ENCODE measurements at regions not wholly inside any gene's neighbourhood (a gene's known extent, or its start where the extent isn't known, plus 50 kb on each side); places are given as distances from the start of the nearest gene placed in this dataset.
A peak's percentile ranks its signal among the peaks of the same experiment; 100 is the strongest.

DNA sequence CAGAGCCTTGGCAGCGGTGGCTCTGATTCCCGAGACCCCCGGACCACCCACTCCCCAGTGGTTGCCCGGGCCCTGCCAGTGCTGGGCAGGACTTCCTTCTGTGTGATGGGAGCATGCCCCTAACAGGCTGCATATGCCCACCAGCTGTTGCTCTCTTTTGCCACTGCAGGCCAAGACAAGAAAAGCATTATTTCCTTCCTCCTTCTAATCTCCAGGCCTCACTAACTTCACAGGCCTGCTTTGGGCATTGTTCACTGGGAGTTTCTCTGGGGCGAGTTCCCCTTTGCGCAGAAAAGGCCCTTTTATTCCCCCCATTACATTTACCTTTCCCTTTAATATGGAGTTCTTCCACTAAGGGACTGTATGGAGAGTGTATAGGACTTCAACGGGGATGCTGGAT, 249.1 kb upstream of the SIX2 start:
- no peaks in the 10 kb centered on the region for H3K79me1 ChIP-seq (ENCODE audit: low read length)
- no CpG with 5 or more reads among the region's 7 CpGs for WGBS (ENCODE audit: extremely low coverage, insufficient coverage, insufficient read length)
- no peak overlapping the region for H4K91ac ChIP-seq (ENCODE audit: low read depth, low read length)
- H2BK120ac ChIP-seq (ENCODE audit: insufficient read depth, low read length, poor library complexity) = no peak overlapping the region
- no peak overlapping the region for H4K12ac ChIP-seq (ENCODE audit: low read depth, low read length)
- H3K27me3 ChIP-seq (ENCODE audit: insufficient read depth, low read length) = no peaks in the 10 kb centered on the region
- H3K18ac ChIP-seq (ENCODE audit: low read length) = no peak overlapping the region
- no peak overlapping the region for H2BK12ac ChIP-seq (ENCODE audit: low read length)
- no peak overlapping the region for H3K27ac ChIP-seq (ENCODE audit: low read depth, low read length)
- no peak overlapping the region for H3K4me2 ChIP-seq (ENCODE audit: low read length)
- DNase-seq = no peak
- H3K4me1 ChIP-seq (ENCODE audit: control insufficient read depth in 1 of 2, insufficient read depth in 2 of 2, low read length in 2 of 2) = peaks cover 7 to 23% of the 10 kb centered on the region in 2 experiments
- H2AFZ ChIP-seq (ENCODE audit: insufficient read depth, low read length, poor library complexity) = no peak overlapping the region
- no peak overlapping the region for H2BK5ac ChIP-seq (ENCODE audit: low read depth, low read length, poor library complexity)
- H3K36me3 ChIP-seq (ENCODE audit: control insufficient read depth in 1 of 2, insufficient read depth in 2 of 2, low read length in 2 of 2) = no peaks in the 10 kb centered on the region
- no peak overlapping the region for H3K4me3 ChIP-seq (ENCODE audit: low read depth, low read length)
- no peak overlapping the region for H4K8ac ChIP-seq (ENCODE audit: low read depth, low read length)
- no peak overlapping the region for H3K23ac ChIP-seq (ENCODE audit: low read length)
- peaks cover 2% of the 10 kb centered on the region for H3K9me3 ChIP-seq (ENCODE audit: insufficient read depth, low read depth, low read length)
- H2AK5ac ChIP-seq (ENCODE audit: low read length) = no peak overlapping the region
- no peak overlapping the region for H3K4ac ChIP-seq (ENCODE audit: low read depth, low read length)
- H3K14ac ChIP-seq (ENCODE audit: low read length) = no peak overlapping the region
- H3K9ac ChIP-seq (ENCODE audit: low read length) = no peak overlapping the region
- H3K79me2 ChIP-seq (ENCODE audit: control insufficient read depth, insufficient read depth, low read length, poor library complexity) = no peaks in the 10 kb centered on the region

DNA sequence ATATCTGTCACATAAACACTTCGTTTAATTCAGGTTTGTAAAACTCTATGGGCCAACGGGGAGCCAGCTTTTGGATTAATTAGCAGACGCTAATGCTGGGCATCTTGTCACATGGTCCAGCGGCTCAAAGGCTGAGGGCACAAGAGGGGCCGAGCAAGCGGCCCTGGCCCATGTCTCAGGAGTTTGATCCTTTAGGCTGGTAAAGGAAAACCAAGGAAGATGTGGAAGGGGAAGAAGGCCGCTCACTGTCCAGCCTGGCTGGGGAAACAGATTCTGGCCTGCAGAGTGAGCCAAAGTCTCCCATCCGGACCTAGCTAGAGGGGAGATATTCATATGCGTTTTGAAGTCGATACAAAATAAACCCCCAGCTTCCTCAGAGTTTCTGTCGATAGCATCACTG, 248.6 kb upstream of the SIX2 start:
- Histone ChIP-seq H3K4me3 (ENCODE audit: low read depth, low read length) (no peak overlapping the region), H3K23ac (ENCODE audit: low read length) (no peak overlapping the region), H3K18ac (ENCODE audit: low read length) (no peak overlapping the region), H3K27me3 (ENCODE audit: insufficient read depth, low read length) (no peaks in the 10 kb centered on the region), H3K14ac (ENCODE audit: low read length) (no peak overlapping the region), H3K79me2 (ENCODE audit: control insufficient read depth, insufficient read depth, low read length, poor library complexity) (no peaks in the 10 kb centered on the region), H3K9me3 (ENCODE audit: insufficient read depth, low read depth, low read length) (peaks cover 2% of the 10 kb centered on the region), H3K4me1 (ENCODE audit: control insufficient read depth in 1 of 2, insufficient read depth in 2 of 2, low read length in 2 of 2) (peaks cover 7 to 20% of the 10 kb centered on the region in 2 experiments), H3K4me2 (ENCODE audit: low read length) (no peak overlapping the region), H3K36me3 (ENCODE audit: control insufficient read depth in 1 of 2, insufficient read depth in 2 of 2, low read length in 2 of 2) (no peaks in the 10 kb centered on the region), H2AFZ (ENCODE audit: insufficient read depth, low read length, poor library complexity) (no peak overlapping the region), H4K12ac (ENCODE audit: low read depth, low read length) (no peak overlapping the region), H2BK5ac (ENCODE audit: low read depth, low read length, poor library complexity) (no peak overlapping the region), H2BK120ac (ENCODE audit: insufficient read depth, low read length, poor library complexity) (no peak overlapping the region), H4K8ac (ENCODE audit: low read depth, low read length) (no peak overlapping the region), H3K27ac (ENCODE audit: low read depth, low read length) (no peak overlapping the region), H4K91ac (ENCODE audit: low read depth, low read length) (no peak overlapping the region), H3K9ac (ENCODE audit: low read length) (no peak overlapping the region), H3K4ac (ENCODE audit: low read depth, low read length) (no peak overlapping the region), H2AK5ac (ENCODE audit: low read length) (no peak overlapping the region), H2BK12ac (ENCODE audit: low read length) (no peak overlapping the region), H3K79me1 (ENCODE audit: low read length) (no peaks in the 10 kb centered on the region)
- no CpG with 5 or more reads among the region's 11 CpGs for WGBS (ENCODE audit: extremely low coverage, insufficient coverage, insufficient read length)
- DNase-seq = no peak

- no peak overlapping the region for H2BK120ac ChIP-seq (ENCODE audit: insufficient read depth, low read length, poor library complexity)
- H3K4me3 ChIP-seq (ENCODE audit: low read depth, low read length) = no peak overlapping the region
- no peak overlapping the region for H3K4me2 ChIP-seq (ENCODE audit: low read length)
- H3K23ac ChIP-seq (ENCODE audit: low read length) = no peak overlapping the region
- H3K4me1 ChIP-seq (ENCODE audit: control insufficient read depth in 1 of 2, insufficient read depth in 2 of 2, low read length in 2 of 2) = peaks cover 7 to 19% of the 10 kb centered on the region in 2 experiments
- H3K27ac ChIP-seq (ENCODE audit: low read depth, low read length) = no peak overlapping the region
- no peaks in the 10 kb centered on the region for H3K27me3 ChIP-seq (ENCODE audit: insufficient read depth, low read length)
- no peak overlapping the region for H4K91ac ChIP-seq (ENCODE audit: low read depth, low read length)
- no peaks in the 10 kb centered on the region for H3K36me3 ChIP-seq (ENCODE audit: control insufficient read depth in 1 of 2, insufficient read depth in 2 of 2, low read length in 2 of 2)
- H2AK5ac ChIP-seq (ENCODE audit: low read length) = no peak overlapping the region
- no peak overlapping the region for H2BK12ac ChIP-seq (ENCODE audit: low read length)
- no peak for DNase-seq
- H3K79me1 ChIP-seq (ENCODE audit: low read length) = no peaks in the 10 kb centered on the region
- H3K4ac ChIP-seq (ENCODE audit: low read depth, low read length) = no peak overlapping the region
- no peak overlapping the region for H2BK5ac ChIP-seq (ENCODE audit: low read depth, low read length, poor library complexity)
- H3K9me3 ChIP-seq (ENCODE audit: insufficient read depth, low read depth, low read length) = no peaks in the 10 kb centered on the region
- H3K79me2 ChIP-seq (ENCODE audit: control insufficient read depth, insufficient read depth, low read length, poor library complexity) = no peaks in the 10 kb centered on the region
- H4K8ac ChIP-seq (ENCODE audit: low read depth, low read length) = no peak overlapping the region
- H3K14ac ChIP-seq (ENCODE audit: low read length) = peak overlapping the region; percentile 16
- H4K12ac ChIP-seq (ENCODE audit: low read depth, low read length) = no peak overlapping the region
- no peak overlapping the region for H3K18ac ChIP-seq (ENCODE audit: low read length)
- no peak overlapping the region for H3K9ac ChIP-seq (ENCODE audit: low read length)
- H2AFZ ChIP-seq (ENCODE audit: insufficient read depth, low read length, poor library complexity) = no peak overlapping the region
- no CpG with 5 or more reads among the region's 16 CpGs for WGBS (ENCODE audit: extremely low coverage, insufficient coverage, insufficient read length)
Observed at GRCh38 chr2:45256867-45257641, 247.8 kb upstream of the SIX2 start.

DNA sequence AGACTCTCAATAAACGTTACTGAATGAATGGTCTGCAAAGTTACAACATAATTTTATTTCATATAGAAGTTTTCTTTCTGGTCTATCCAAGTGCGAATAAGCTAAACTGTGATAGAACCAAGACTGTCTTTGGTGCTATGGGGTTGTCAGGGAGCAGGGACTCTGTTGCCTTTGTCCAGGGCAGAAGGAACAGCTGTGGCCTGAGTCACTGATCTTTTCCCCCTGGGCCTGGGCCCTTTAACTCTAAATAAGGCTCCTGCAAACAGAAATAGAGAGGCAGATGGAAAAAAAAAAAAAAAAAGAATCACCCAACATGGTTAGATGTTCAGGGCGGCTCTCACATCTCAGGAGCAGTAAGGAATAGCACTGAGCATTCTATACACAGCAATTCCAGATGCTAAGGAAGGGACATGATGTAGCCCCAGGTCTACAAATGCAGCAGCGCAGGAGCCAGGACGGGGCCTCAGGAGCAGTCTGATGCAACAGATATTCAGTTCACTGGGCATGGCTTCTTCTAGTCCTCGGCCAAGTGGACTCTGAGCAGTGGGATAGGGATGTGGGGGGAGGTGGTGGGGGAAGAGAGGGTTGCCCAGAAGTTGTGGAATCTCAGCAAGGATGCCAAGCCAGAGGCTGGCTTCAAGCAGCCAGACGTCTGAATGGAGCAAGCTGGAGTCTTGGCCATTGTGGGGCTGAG, 247.1 kb upstream of the SIX2 start:
- no peak overlapping the region for H2BK5ac ChIP-seq (ENCODE audit: low read depth, low read length, poor library complexity)
- peaks cover 2% of the 10 kb centered on the region for H3K9me3 ChIP-seq (ENCODE audit: insufficient read depth, low read depth, low read length)
- H3K79me2 ChIP-seq (ENCODE audit: control insufficient read depth, insufficient read depth, low read length, poor library complexity) = no peaks in the 10 kb centered on the region
- peaks cover 5 to 12% of the 10 kb centered on the region in 2 experiments for H3K4me1 ChIP-seq (ENCODE audit: control insufficient read depth in 1 of 2, insufficient read depth in 2 of 2, low read length in 2 of 2)
- H3K4me3 ChIP-seq (ENCODE audit: low read depth, low read length) = no peak overlapping the region
- no peak overlapping the region for H4K12ac ChIP-seq (ENCODE audit: low read depth, low read length)
- no peaks in the 10 kb centered on the region for H3K36me3 ChIP-seq (ENCODE audit: control insufficient read depth in 1 of 2, insufficient read depth in 2 of 2, low read length in 2 of 2)
- no peaks in the 10 kb centered on the region for H3K27me3 ChIP-seq (ENCODE audit: insufficient read depth, low read length)
- H4K91ac ChIP-seq (ENCODE audit: low read depth, low read length) = no peak overlapping the region
- no peak overlapping the region for H2AK5ac ChIP-seq (ENCODE audit: low read length)
- no peaks in the 10 kb centered on the region for H3K79me1 ChIP-seq (ENCODE audit: low read length)
- H3K4ac ChIP-seq (ENCODE audit: low read depth, low read length) = no peak overlapping the region
- no peak overlapping the region for H2AFZ ChIP-seq (ENCODE audit: insufficient read depth, low read length, poor library complexity)
- DNase-seq = no peak
- H3K23ac ChIP-seq (ENCODE audit: low read length) = no peak overlapping the region
- no peak overlapping the region for H2BK12ac ChIP-seq (ENCODE audit: low read length)
- no peak overlapping the region for H3K18ac ChIP-seq (ENCODE audit: low read length)
- H3K27ac ChIP-seq (ENCODE audit: low read depth, low read length) = no peak overlapping the region
- H3K4me2 ChIP-seq (ENCODE audit: low read length) = no peak overlapping the region
- peak overlapping the region; percentile 16 for H3K14ac ChIP-seq (ENCODE audit: low read length)
- H2BK120ac ChIP-seq (ENCODE audit: insufficient read depth, low read length, poor library complexity) = no peak overlapping the region
- H4K8ac ChIP-seq (ENCODE audit: low read depth, low read length) = no peak overlapping the region
- H3K9ac ChIP-seq (ENCODE audit: low read length) = no peak overlapping the region
- no CpG with 5 or more reads among the region's 7 CpGs for WGBS (ENCODE audit: extremely low coverage, insufficient coverage, insufficient read length)

All from trophoblast cell (in vitro differentiated cells and primary cell).